Panc1 (cell line): ENCODE measurements at regions not wholly inside any gene's neighbourhood (a gene's known extent, or its start where the extent isn't known, plus 50 kb on each side); places are given as distances from the start of the nearest gene placed in this dataset.

Experiments used
- ATAC-seq: fragments of 200-7000 bp; cut with Tn5 transposase; 2 replicates; pipeline ENCODE4 v1.9.1; 2020; ENCODE audit warnings: mild to moderate bottlenecking, moderate library complexity
- BruUV-seq: library from RNA; stranded (reverse); fragments of 400-500 nt; replicated peaks from 2 replicates; lab custom pipeline; 2021; lab: Mats Ljungman, UMichigan
- CTCF ChIA-PET: fragments of 300-600 bp; sonication (Branson Sonifier 250); formaldehyde crosslinking; loops from one replicate; lab custom pipeline; 2022; ENCODE audit warnings: antibody characterized with exemption; lab: Charles Lee
- POLR2A ChIA-PET: fragments of 300-600 bp; sonication (Branson Sonifier 250); formaldehyde crosslinking; loops from one replicate; lab custom pipeline; 2022; ENCODE audit warnings: antibody characterized with exemption; lab: Charles Lee
- DNase-seq: peaks from one replicate; pipeline ENCODE4 v3.0.0-alpha.2; 2010; ENCODE audit warnings: low read depth, low spot score
- H3K27ac ChIP-seq: 2 replicates; pipeline ENCODE4 v1.5.1; 2011; ENCODE audit warnings: mild to moderate bottlenecking, low read length, inconsistent platforms
- H3K27me3 ChIP-seq: fragments of 200-500 bp; sonication (Bioruptor generic); 2 replicates; pipeline ENCODE4 v1.6.0; 2014; ENCODE audit warnings: low read length, inconsistent platforms; ENCODE audit not compliant: control insufficient read depth, insufficient read depth
- H3K36me3 ChIP-seq: fragments of 200-500 bp; sonication (Bioruptor generic); 2 replicates; pipeline ENCODE4 v1.5.1; 2014; ENCODE audit warnings: inconsistent platforms, mild to moderate bottlenecking, low read length, moderate library complexity; ENCODE audit not compliant: control insufficient read depth, insufficient read depth
- H3K4me1 ChIP-seq: 2 replicates; pipeline ENCODE4 v1.5.1; 2011; ENCODE audit warnings: inconsistent platforms, mild to moderate bottlenecking, low read length, moderate library complexity; ENCODE audit not compliant: control insufficient read depth, insufficient read depth
- H3K4me3 ChIP-seq, 2 experiments: 2 replicates each; pipeline ENCODE4 v1.5.1; 2011 to 2012; ENCODE audit warnings: low read depth in 2 of 2, low read length in 2 of 2, mild to moderate bottlenecking in 2 of 2, inconsistent platforms in 1 of 2, moderate library complexity in 1 of 2
- H3K9me3 ChIP-seq: fragments of 200-500 bp; sonication (Bioruptor generic); 2 replicates; pipeline ENCODE4 v1.5.1; 2014; ENCODE audit warnings: low read depth, mild to moderate bottlenecking, inconsistent platforms, low read length, moderate library complexity; ENCODE audit not compliant: control insufficient read depth, insufficient read depth
- CTCF ChIP-seq: fragments of 450-650 bp; IDR thresholded peaks from 2 replicates; pipeline ENCODE4 v1.5.1; 2017; ENCODE audit warnings: mild to moderate bottlenecking
- POLR2AphosphoS5 ChIP-seq: IDR thresholded peaks from 2 replicates; pipeline ENCODE4 v1.6.1; 2012; ENCODE audit warnings: mild to moderate bottlenecking, low read depth, low read length, moderate library complexity
- SIN3A ChIP-seq: IDR thresholded peaks from 2 replicates; pipeline ENCODE4 v1.6.1; 2012; ENCODE audit warnings: low read depth, mild to moderate bottlenecking, low read length, moderate library complexity, borderline replicate concordance; ENCODE audit not compliant: insufficient read depth
- TCF7L2 ChIP-seq: IDR thresholded peaks from 2 replicates; pipeline ENCODE4 v1.6.1; 2011; ENCODE audit warnings: mild to moderate bottlenecking, low read depth, low read length, inconsistent platforms
- in situ Hi-C: cut with HindIII; loops from 2 replicates; pipeline ENCODE4 v1.10.0; 2016; ENCODE audit warnings: low sequenced_read_pairs, low pct_unique_long_range_greater_than_20kb
- intact Hi-C: fragments of 100-400 bp; cut with micrococcal nuclease; formaldehyde crosslinking; loops from one replicate; pipeline ENCODE4 v1.10.0; 2022; ENCODE audit not compliant: unreplicated experiment
- TF ChIP-seq, protein P1 (sequence below), 2 experiments: IDR thresholded peaks; 2 replicates each; pipeline ENCODE4 v1.6.1; 2011 to 2012; ENCODE audit warnings: low read depth in 2 of 2, control low read depth in 1 of 2, low read length in 1 of 2, mild to moderate bottlenecking in 1 of 2, moderate library complexity in 1 of 2; ENCODE audit not compliant: insufficient read depth in 1 of 2

DNA sequence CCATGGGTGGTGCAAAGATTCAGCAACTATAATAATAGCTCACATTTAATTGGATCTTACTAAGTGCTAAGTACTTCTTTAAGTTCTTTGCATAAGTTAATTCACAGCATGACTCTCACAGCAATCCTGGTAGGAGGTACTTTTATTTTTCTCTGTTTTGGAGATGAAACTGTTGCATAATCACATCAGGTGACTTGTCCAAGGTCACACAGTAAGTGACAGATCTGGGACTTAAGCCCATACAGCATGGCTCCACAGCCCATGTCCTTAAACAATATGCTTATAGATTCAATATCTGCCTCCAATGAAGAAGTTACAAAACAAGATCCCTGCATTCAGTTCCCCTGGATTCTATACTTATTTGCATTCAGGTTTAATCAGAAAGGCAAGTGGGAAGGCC lies 171.8 kb downstream of the CNTN3 start:
- H3K9me3 ChIP-seq: no peaks in the 10 kb centered on the region
- ChIA-PET POLR2A (no interaction called here), CTCF (no interaction called here)
- no peaks in the 10 kb centered on the region for H3K4me1 ChIP-seq
- BruUV-seq: no TSS peak
- DNase-seq: no peak
- H3K4me3 ChIP-seq: no peak overlapping the region
- ATAC-seq: no peak
- no peak for TF ChIP-seq TCF7L2
- TF ChIP-seq, protein P1, sequence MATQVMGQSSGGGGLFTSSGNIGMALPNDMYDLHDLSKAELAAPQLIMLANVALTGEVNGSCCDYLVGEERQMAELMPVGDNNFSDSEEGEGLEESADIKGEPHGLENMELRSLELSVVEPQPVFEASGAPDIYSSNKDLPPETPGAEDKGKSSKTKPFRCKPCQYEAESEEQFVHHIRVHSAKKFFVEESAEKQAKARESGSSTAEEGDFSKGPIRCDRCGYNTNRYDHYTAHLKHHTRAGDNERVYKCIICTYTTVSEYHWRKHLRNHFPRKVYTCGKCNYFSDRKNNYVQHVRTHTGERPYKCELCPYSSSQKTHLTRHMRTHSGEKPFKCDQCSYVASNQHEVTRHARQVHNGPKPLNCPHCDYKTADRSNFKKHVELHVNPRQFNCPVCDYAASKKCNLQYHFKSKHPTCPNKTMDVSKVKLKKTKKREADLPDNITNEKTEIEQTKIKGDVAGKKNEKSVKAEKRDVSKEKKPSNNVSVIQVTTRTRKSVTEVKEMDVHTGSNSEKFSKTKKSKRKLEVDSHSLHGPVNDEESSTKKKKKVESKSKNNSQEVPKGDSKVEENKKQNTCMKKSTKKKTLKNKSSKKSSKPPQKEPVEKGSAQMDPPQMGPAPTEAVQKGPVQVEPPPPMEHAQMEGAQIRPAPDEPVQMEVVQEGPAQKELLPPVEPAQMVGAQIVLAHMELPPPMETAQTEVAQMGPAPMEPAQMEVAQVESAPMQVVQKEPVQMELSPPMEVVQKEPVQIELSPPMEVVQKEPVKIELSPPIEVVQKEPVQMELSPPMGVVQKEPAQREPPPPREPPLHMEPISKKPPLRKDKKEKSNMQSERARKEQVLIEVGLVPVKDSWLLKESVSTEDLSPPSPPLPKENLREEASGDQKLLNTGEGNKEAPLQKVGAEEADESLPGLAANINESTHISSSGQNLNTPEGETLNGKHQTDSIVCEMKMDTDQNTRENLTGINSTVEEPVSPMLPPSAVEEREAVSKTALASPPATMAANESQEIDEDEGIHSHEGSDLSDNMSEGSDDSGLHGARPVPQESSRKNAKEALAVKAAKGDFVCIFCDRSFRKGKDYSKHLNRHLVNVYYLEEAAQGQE (IDR thresholded peaks at IDR 0.05; ENCODE audit: insufficient read depth in 1 of 2, low read depth in 2 of 2, low read length in 1 of 2): no peak
- no peak for TF ChIP-seq POLR2AphosphoS5
- TF ChIP-seq CTCF: no peak
- TF ChIP-seq SIN3A: no peak
- H3K36me3 ChIP-seq: no peaks in the 10 kb centered on the region
- intact Hi-C loops: no loop called here
- in situ Hi-C loops: no loop called here
- H3K27ac ChIP-seq: no peak overlapping the region
- H3K27me3 ChIP-seq: no peaks in the 10 kb centered on the region

GRCh38 chr3:74442068-74442467 lies 172.4 kb downstream of the CNTN3 start:
- Histone ChIP-seq H3K36me3 (no peaks in the 10 kb centered on the region), H3K4me3 (no peak overlapping the region), H3K9me3 (no peaks in the 10 kb centered on the region), H3K27ac (no peak overlapping the region), H3K27me3 (no peaks in the 10 kb centered on the region), H3K4me1 (no peaks in the 10 kb centered on the region)
- TF ChIP-seq TCF7L2 (no peak), CTCF (no peak), POLR2AphosphoS5 (no peak), SIN3A (no peak)
- TF ChIP-seq, protein P1 (IDR thresholded peaks at IDR 0.05; ENCODE audit: insufficient read depth in 1 of 2, low read depth in 2 of 2, low read length in 1 of 2): no peak
- no peak for ATAC-seq
- ChIA-PET POLR2A (no interaction called here), CTCF (no interaction called here)
- in situ Hi-C loops (no loop called here), intact Hi-C loops (no loop called here)
- no peak for DNase-seq
- no TSS peak for BruUV-seq
